OCI-LY1 (cell line): ENCODE measurements at regions not wholly inside any gene's neighbourhood (a gene's known extent, or its start where the extent isn't known, plus 50 kb on each side); places are given as distances from the start of the nearest gene placed in this dataset.

ENCODE experiments used
- H2AFZ ChIP-seq: fragments of 200-600 bp; sonication (generic), shearing (Covaris generic); 2 replicates; pipeline ENCODE4 v1.6.0; 2014; ENCODE audit warnings: antibody characterized with exemption, mild to moderate bottlenecking, low read length
- H3F3A ChIP-seq: fragments of 200-600 bp; sonication (generic), shearing (Covaris generic); 2 replicates; pipeline ENCODE4 v1.6.0; 2014; ENCODE audit warnings: mild to moderate bottlenecking, antibody characterized with exemption, low read length, moderate library complexity; ENCODE audit not compliant: insufficient read depth
- H3K27ac ChIP-seq: fragments of 200-600 bp; sonication (generic); 2 replicates; pipeline ENCODE4 v1.5.1; 2014; ENCODE audit warnings: low read length, mixed run types, mild to moderate bottlenecking, low read depth; ENCODE audit not compliant: poor library complexity, severe bottlenecking
- H3K27me3 ChIP-seq: fragments of 200-600 bp; sonication (generic); 2 replicates; pipeline ENCODE4 v1.6.0; 2014; ENCODE audit warnings: antibody characterized with exemption, mild to moderate bottlenecking, low read length, moderate library complexity; ENCODE audit not compliant: insufficient read depth
- H3K36me3 ChIP-seq: fragments of 200-600 bp; sonication (generic); 2 replicates; pipeline ENCODE4 v1.6.1; 2014; ENCODE audit warnings: mild to moderate bottlenecking, antibody characterized with exemption, low read length, moderate library complexity, mixed read lengths; ENCODE audit not compliant: insufficient read depth
- H3K4me1 ChIP-seq: fragments of 200-600 bp; sonication (generic); 2 replicates; pipeline ENCODE4 v1.5.1; 2014; ENCODE audit warnings: mild to moderate bottlenecking, low read length, moderate library complexity; ENCODE audit not compliant: insufficient read depth, severe bottlenecking
- H3K4me2 ChIP-seq: fragments of 200-600 bp; sonication (generic), shearing (Covaris generic); 2 replicates; pipeline ENCODE4 v1.6.1; 2014; ENCODE audit warnings: low read length
- H3K4me3 ChIP-seq: fragments of 200-600 bp; sonication (generic); 2 replicates; pipeline ENCODE4 v1.5.1; 2014; ENCODE audit warnings: low read length, low read depth, mild to moderate bottlenecking, mixed read lengths; ENCODE audit not compliant: poor library complexity, severe bottlenecking
- H3K79me2 ChIP-seq: fragments of 200-600 bp; shearing (Covaris generic); 2 replicates; pipeline ENCODE4 v1.6.1; 2016; ENCODE audit warnings: mixed run types, low read length, mixed read lengths; ENCODE audit not compliant: insufficient read depth
- H3K9ac ChIP-seq: fragments of 200-600 bp; sonication (generic), shearing (Covaris generic); 2 replicates; pipeline ENCODE4 v1.6.1; 2014; ENCODE audit warnings: mild to moderate bottlenecking, low read length, mixed read lengths
- H3K9me2 ChIP-seq: fragments of 200-600 bp; sonication (generic), shearing (Covaris generic); 2 replicates; pipeline ENCODE4 v1.6.1; 2014; ENCODE audit warnings: low read depth, mild to moderate bottlenecking, low read length, mixed read lengths
- H3K9me3 ChIP-seq: fragments of 200-600 bp; shearing (Covaris generic); 2 replicates; pipeline ENCODE4 v1.6.1; 2014; ENCODE audit warnings: low read length, mixed read lengths
- H4K20me1 ChIP-seq: fragments of 200-600 bp; sonication (generic), shearing (Covaris generic); 2 replicates; pipeline ENCODE4 v1.6.0; 2016; ENCODE audit warnings: mild to moderate bottlenecking, low read length; ENCODE audit not compliant: insufficient read depth
- CTCF ChIP-seq: fragments of 200-600 bp; sonication (generic), shearing (Covaris generic); IDR thresholded peaks from 2 replicates; pipeline ENCODE4 v1.5.1; 2017; ENCODE audit warnings: mild to moderate bottlenecking, antibody characterized with exemption, low read length, moderate library complexity, mixed read lengths
- EZH2 ChIP-seq: fragments of 200-600 bp; sonication (generic), shearing (Covaris generic); IDR thresholded peaks from 2 replicates; pipeline ENCODE4 v1.8.0; 2017; ENCODE audit warnings: borderline replicate concordance, mixed run types, mild to moderate bottlenecking, antibody characterized with exemption, low read length, moderate library complexity, mixed read lengths

GRCh38 chr15:70281811-70282307 lies 184.1 kb upstream of the TLE3 start:
- Histone ChIP-seq H3F3A (no peaks in the 10 kb centered on the region), H3K4me2 (no peak overlapping the region), H3K9me3 (no peaks in the 10 kb centered on the region), H3K9ac (no peak overlapping the region), H4K20me1 (no peaks in the 10 kb centered on the region), H2AFZ (no peak overlapping the region), H3K4me1 (peaks cover 10% of the 10 kb centered on the region), H3K4me3 (no peak overlapping the region), H3K27ac (peak overlapping the region; percentile 26), H3K9me2 (no peaks in the 10 kb centered on the region), H3K27me3 (no peaks in the 10 kb centered on the region), H3K79me2 (no peaks in the 10 kb centered on the region), H3K36me3 (no peaks in the 10 kb centered on the region)
- TF ChIP-seq EZH2 = no peak
- no peak for TF ChIP-seq CTCF

- Histone ChIP-seq H3K4me2 (no peak overlapping the region), H3K79me2 (no peaks in the 10 kb centered on the region), H3K27ac (no peak overlapping the region)
Measured at GRCh38 chr15:70281261-70281810, 183.6 kb upstream of the TLE3 start.

GRCh38 chr15:70280781-70281180 lies 183.1 kb upstream of the TLE3 start:
- Histone ChIP-seq H3F3A (no peaks in the 10 kb centered on the region), H3K27me3 (no peaks in the 10 kb centered on the region), H3K9me2 (no peaks in the 10 kb centered on the region), H3K9me3 (no peaks in the 10 kb centered on the region), H4K20me1 (no peaks in the 10 kb centered on the region), H2AFZ (no peak overlapping the region), H3K79me2 (no peaks in the 10 kb centered on the region), H3K36me3 (no peaks in the 10 kb centered on the region), H3K4me3 (no peak overlapping the region), H3K4me2 (no peak overlapping the region), H3K27ac (no peak overlapping the region), H3K4me1 (peaks cover 10% of the 10 kb centered on the region), H3K9ac (no peak overlapping the region)
- TF ChIP-seq CTCF (no peak), EZH2 (no peak)

More at GRCh38 chr15:70281261-70281810, 183.6 kb upstream of the TLE3 start:
- Histone ChIP-seq H4K20me1 (no peaks in the 10 kb centered on the region), H3K9me3 (no peaks in the 10 kb centered on the region), H3K9ac (no peak overlapping the region), H3K4me3 (no peak overlapping the region), H3F3A (no peaks in the 10 kb centered on the region), H3K9me2 (no peaks in the 10 kb centered on the region), H3K4me1 (peaks cover 10% of the 10 kb centered on the region), H2AFZ (no peak overlapping the region), H3K36me3 (no peaks in the 10 kb centered on the region), H3K27me3 (no peaks in the 10 kb centered on the region)
- no peak for TF ChIP-seq EZH2
- TF ChIP-seq CTCF = no peak
